H9 (cell line): ENCODE measurements at regions not wholly inside any gene's neighbourhood (a gene's known extent, or its start where the extent isn't known, plus 50 kb on each side); places are given as distances from the start of the nearest gene placed in this dataset.

Experiments
- DNase-seq: peaks from one replicate; pipeline ENCODE4 v3.0.0-alpha.2; 2017
- H2AFZ ChIP-seq: one replicate; pipeline ENCODE4 v1.6.1; 2013; ENCODE audit warnings: mild to moderate bottlenecking, low read length, control low read depth, moderate library complexity
- H2AK5ac ChIP-seq: 2 replicates; pipeline ENCODE4 v1.6.1; 2013; ENCODE audit warnings: low read length, control low read depth, mixed read lengths; ENCODE audit not compliant: insufficient read length
- H2BK120ac ChIP-seq: one replicate; pipeline ENCODE4 v1.6.1; 2013; ENCODE audit warnings: low read depth, mild to moderate bottlenecking, low read length, control low read depth, inconsistent platforms; ENCODE audit not compliant: poor library complexity, severe bottlenecking
- H2BK12ac ChIP-seq: 2 replicates; pipeline ENCODE4 v1.6.1; 2013; ENCODE audit warnings: low read length, control low read depth, mixed read lengths, low read depth; ENCODE audit not compliant: insufficient read length
- H2BK15ac ChIP-seq: 2 replicates; pipeline ENCODE4 v1.6.1; 2013; ENCODE audit warnings: low read depth, low read length, control low read depth
- H2BK20ac ChIP-seq: one replicate; pipeline ENCODE4 v1.6.1; 2013; ENCODE audit warnings: low read depth, mild to moderate bottlenecking, low read length, control low read depth, inconsistent platforms; ENCODE audit not compliant: poor library complexity, severe bottlenecking
- H2BK5ac ChIP-seq: 2 replicates; pipeline ENCODE4 v1.6.1; 2013; ENCODE audit warnings: low read length, control low read depth, mixed read lengths; ENCODE audit not compliant: insufficient read length
- H3K14ac ChIP-seq: 2 replicates; pipeline ENCODE4 v1.6.1; 2013; ENCODE audit warnings: low read length, control low read depth; ENCODE audit not compliant: insufficient read depth
- H3K18ac ChIP-seq: 2 replicates; pipeline ENCODE4 v1.6.1; 2013; ENCODE audit warnings: low read depth, mild to moderate bottlenecking, mixed read lengths, low read length, control low read depth; ENCODE audit not compliant: insufficient read length
- H3K23ac ChIP-seq: 2 replicates; pipeline ENCODE4 v1.6.1; 2013; ENCODE audit warnings: low read length, control low read depth, mixed read lengths, low read depth; ENCODE audit not compliant: insufficient read length
- H3K23me2 ChIP-seq: 2 replicates; pipeline ENCODE4 v1.6.1; 2013; ENCODE audit warnings: low read depth, mild to moderate bottlenecking, mixed read lengths, low read length, control low read depth; ENCODE audit not compliant: insufficient read length, poor library complexity, severe bottlenecking
- H3K27ac ChIP-seq: 2 replicates; pipeline ENCODE4 v1.5.1; 2013; ENCODE audit warnings: low read length, control low read depth, mixed read lengths, low read depth; ENCODE audit not compliant: insufficient read length
- H3K27me3 ChIP-seq: 2 replicates; pipeline ENCODE4 v1.6.1; 2013; ENCODE audit warnings: low read length, control low read depth, inconsistent platforms; ENCODE audit not compliant: insufficient read depth
- H3K4ac ChIP-seq: 2 replicates; pipeline ENCODE4 v1.6.1; 2013; ENCODE audit warnings: low read depth, mild to moderate bottlenecking, control low read depth, inconsistent platforms, low read length, moderate library complexity
- H3K4me1 ChIP-seq: 2 replicates; pipeline ENCODE4 v1.6.1; 2013; ENCODE audit warnings: low read length, control low read depth, inconsistent platforms; ENCODE audit not compliant: insufficient read depth
- H3K4me2 ChIP-seq: 2 replicates; pipeline ENCODE4 v1.6.1; 2013; ENCODE audit warnings: low read length, control low read depth, mixed read lengths; ENCODE audit not compliant: insufficient read length, insufficient read depth
- H3K56ac ChIP-seq: 2 replicates; pipeline ENCODE4 v1.6.1; 2013; ENCODE audit warnings: low read depth, mild to moderate bottlenecking, mixed read lengths, low read length, control low read depth; ENCODE audit not compliant: insufficient read length
- H3K79me1 ChIP-seq: 2 replicates; pipeline ENCODE4 v1.6.1; 2013; ENCODE audit warnings: low read depth, mild to moderate bottlenecking, moderate library complexity, low read length, control low read depth, inconsistent platforms; ENCODE audit not compliant: insufficient read depth, poor library complexity, severe bottlenecking
- H3K79me2 ChIP-seq: 2 replicates; pipeline ENCODE4 v1.6.1; 2013; ENCODE audit warnings: low read length, control low read depth, inconsistent platforms; ENCODE audit not compliant: insufficient read depth
- H3K9ac ChIP-seq: 2 replicates; pipeline ENCODE4 v1.6.1; 2013; ENCODE audit warnings: low read length, control low read depth, mixed read lengths; ENCODE audit not compliant: insufficient read length; ENCODE audit errors: extremely low read depth
- H3K9me3 ChIP-seq: one replicate; pipeline ENCODE4 v1.6.1; 2013; ENCODE audit warnings: low read depth, low read length, inconsistent platforms; ENCODE audit not compliant: control insufficient read depth
- H3T11ph ChIP-seq: one replicate; pipeline ENCODE4 v1.6.1; 2013; ENCODE audit warnings: mild to moderate bottlenecking, low read length, control low read depth, inconsistent platforms
- H4K20me1 ChIP-seq: one replicate; pipeline ENCODE4 v1.6.1; 2013; ENCODE audit not compliant: control insufficient read depth, insufficient read length, insufficient read depth
- H4K5ac ChIP-seq: 2 replicates; pipeline ENCODE4 v1.6.1; 2013; ENCODE audit warnings: low read depth, mild to moderate bottlenecking, mixed read lengths, low read length, control low read depth; ENCODE audit not compliant: insufficient read length
- H4K8ac ChIP-seq: replicated peaks from 2 replicates; pipeline ENCODE4 v1.6.1; 2013; ENCODE audit warnings: low read length, control low read depth, mixed read lengths, low read depth; ENCODE audit not compliant: insufficient read length
- H4K91ac ChIP-seq: 2 replicates; pipeline ENCODE4 v1.6.1; 2013; ENCODE audit warnings: low read depth, mild to moderate bottlenecking, moderate library complexity, mixed read lengths, low read length, control low read depth; ENCODE audit not compliant: insufficient read length
- H3K27ac Mint-ChIP-seq, 3 experiments: 2 replicates in 2 of 3; 3 replicates in 1 of 3; pipeline ENCODE4 v1.8.0; 2020 to 2021; ENCODE audit warnings: mixed read lengths in 3 of 3, mild to moderate bottlenecking in 1 of 3, moderate library complexity in 1 of 3
- H3K27me3 Mint-ChIP-seq: 2 replicates; pipeline ENCODE4 v1.8.0; 2021; ENCODE audit warnings: low read depth, mild to moderate bottlenecking, moderate library complexity, mixed read lengths
- H3K36me3 Mint-ChIP-seq, 3 experiments: 2 replicates in 2 of 3; 3 replicates in 1 of 3; pipeline ENCODE4 v1.8.0; 2020 to 2021; ENCODE audit warnings: low read depth in 3 of 3, mixed read lengths in 3 of 3; ENCODE audit not compliant: insufficient read depth in 1 of 3
- H3K4me1 Mint-ChIP-seq, 2 experiments: 2 replicates each; pipeline ENCODE4 v1.8.0; 2020; ENCODE audit warnings: mixed read lengths in 2 of 2
- H3K4me3 Mint-ChIP-seq, 2 experiments: 2 replicates in 1 of 2; 3 replicates in 1 of 2; pipeline ENCODE4 v1.8.0; 2020 to 2021; ENCODE audit warnings: mild to moderate bottlenecking in 2 of 2, mixed read lengths in 2 of 2, moderate library complexity in 1 of 2
- H3K9me3 Mint-ChIP-seq, 2 experiments: 2 replicates in 1 of 2; 3 replicates in 1 of 2; pipeline ENCODE4 v1.8.0; 2020; ENCODE audit warnings: mild to moderate bottlenecking in 2 of 2, mixed read lengths in 2 of 2, moderate library complexity in 1 of 2
- CTCF ChIP-seq: fragments of 200-600 bp; sonication (generic); conservative IDR thresholded peaks from 3 replicates; pipeline ENCODE4 v1.8.0; 2021; ENCODE audit warnings: antibody characterized with exemption, mild to moderate bottlenecking
- WGBS: extraction: QIAGEN DNeasy Blood & Tissue Kit; methylation state at CpG from one replicate; pipeline ENCODE4 v1.1.7; 2013; ENCODE audit warnings: missing lambda C conversion rate, low lambda C conversion rate, mixed read lengths; ENCODE audit not compliant: insufficient read length; ENCODE audit errors: extremely low coverage; 5-methylcytosine and 5-hydroxymethylcytosine counted together

DNA sequence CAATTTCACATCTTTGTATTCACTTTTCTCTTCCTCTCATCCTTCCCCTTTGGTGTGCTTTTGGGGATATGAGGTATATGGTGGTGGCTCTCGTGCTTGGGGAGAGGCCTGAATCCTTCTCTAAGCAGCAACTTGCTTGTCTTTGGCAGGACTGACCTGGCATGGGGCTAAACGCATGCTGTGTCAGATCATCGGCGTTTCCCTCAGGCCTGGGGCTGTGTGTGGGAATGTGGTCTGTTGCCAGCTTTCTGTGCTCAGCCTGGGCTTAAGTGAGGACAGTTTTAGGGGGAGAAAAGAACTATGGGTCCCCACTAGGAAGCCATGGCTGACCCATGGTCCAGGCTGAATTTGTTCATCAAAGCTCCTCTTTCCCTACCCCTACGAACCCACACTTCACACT, 60.7 kb downstream of the TET3 start:
- Histone ChIP-seq H2BK12ac (no peak overlapping the region), H2BK120ac (no peak overlapping the region), H4K5ac (no peak overlapping the region), H2BK15ac (no peak overlapping the region), H3K4ac (no peak overlapping the region), H2AK5ac (no peak overlapping the region), H2BK5ac (no peak overlapping the region), H3K23ac (no peak overlapping the region), H4K91ac (no peak overlapping the region), H3K23me2 (no peaks in the 10 kb centered on the region), H3K27ac (no peak overlapping the region), H3K4me2 (no peak overlapping the region), H3K56ac (no peak overlapping the region), H2AFZ (no peak overlapping the region), H3T11ph (no peak overlapping the region), H3K4me1 (peaks cover 9% of the 10 kb centered on the region; the same call in 1 of the 2 replicates), H3K9me3 (no peaks in the 10 kb centered on the region), H2BK20ac (no peak overlapping the region), H3K27me3 (no peaks in the 10 kb centered on the region), H3K79me1 (no peaks in the 10 kb centered on the region), H4K20me1 (no peaks in the 10 kb centered on the region), H3K79me2 (no peaks in the 10 kb centered on the region; the same call in 1 of the 2 replicates), H3K9ac (no peak overlapping the region), H3K18ac (no peak overlapping the region), H4K8ac (no peak overlapping the region), H3K14ac (no peak overlapping the region)
- Mint-ChIP-seq H3K4me1 (peaks cover 26 to 27% of the 10 kb centered on the region in 2 experiments), H3K9me3 (no peaks in the 10 kb centered on the region), H3K27me3 (no peaks in the 10 kb centered on the region), H3K36me3 (peaks cover 17 to 27% (median 25%) of the 10 kb centered on the region in 3 experiments; a peak in 6 of 7 replicates), H3K4me3 (no peak overlapping the region), H3K27ac (peak overlapping the region in 1 of 3 experiments; percentile 33; a peak in 2 of 7 replicates)
- TF ChIP-seq CTCF, result no peak
- WGBS, result no CpG with 5 or more reads among the region's 5 CpGs
- DNase-seq, result no peak
